Kidney (tissue), 13 donors: ENCODE measurements at regions not wholly inside any gene's neighbourhood (a gene's known extent, or its start where the extent isn't known, plus 50 kb on each side); places are given as distances from the start of the nearest gene placed in this dataset.

Experiments
- DNase-seq, 5 donors: peaks; one replicate each; pipeline ENCODE4 v3.0.0-alpha.2; 2013 to 2020
- FAIRE-seq: peaks from 2 replicates; lab custom pipeline; 2012; peaks lifted over from hg19 to GRCh38; lab: Jason Lieb, UNC
- H3K27ac ChIP-seq, 2 donors: one replicate each; pipeline ENCODE4 v1.7.0; 2013; ENCODE audit warnings: low read depth in 2 of 2, low read length in 2 of 2, inconsistent platforms in 1 of 2
- H3K27me3 ChIP-seq: one replicate; pipeline ENCODE4 v1.7.1; 2013; ENCODE audit warnings: low read length, inconsistent platforms; ENCODE audit not compliant: control insufficient read depth, insufficient read depth
- H3K36me3 ChIP-seq, 3 donors: one replicate each; pipeline versions ENCODE4 v1.7.0 to v1.7.1; 2013; ENCODE audit warnings: low read length in 3 of 3, control low read depth in 1 of 3, inconsistent platforms in 1 of 3; ENCODE audit not compliant: insufficient read depth in 3 of 3, control insufficient read depth in 2 of 3
- H3K4me1 ChIP-seq, 3 donors: one replicate each; pipeline versions ENCODE4 v1.7.0 to v1.7.1; 2013; ENCODE audit warnings: low read length in 3 of 3, inconsistent platforms in 1 of 3, low read depth in 1 of 3; ENCODE audit not compliant: control insufficient read depth in 2 of 3, insufficient read depth in 2 of 3
- H3K4me3 ChIP-seq, 3 donors: one replicate each; pipeline versions ENCODE4 v1.7.0 to v1.8.1; 2013; ENCODE audit warnings: low read length in 3 of 3, control low read depth in 1 of 3, inconsistent platforms in 1 of 3
- H3K9ac ChIP-seq, 3 donors: one replicate each; pipeline versions ENCODE4 v1.7.0 to v1.7.1; 2013; ENCODE audit warnings: low read length in 3 of 3, control low read depth in 1 of 3, inconsistent platforms in 1 of 3
- H3K9me3 ChIP-seq, 3 donors: one replicate each; pipeline versions ENCODE4 v1.7.0 to v1.7.1; 2013; ENCODE audit warnings: low read length in 3 of 3, control low read depth in 1 of 3, inconsistent platforms in 1 of 3; ENCODE audit not compliant: control insufficient read depth in 2 of 3, insufficient read depth in 1 of 3
- CTCF ChIP-seq: IDR thresholded peaks from 3 replicates; pipeline ENCODE4 v1.5.1; 2012; ENCODE audit warnings: mild to moderate bottlenecking, moderate library complexity, borderline replicate concordance; ENCODE audit not compliant: insufficient read depth; ENCODE audit errors: extremely low read depth
- intact Hi-C: fragments of 100-400 bp; cut with DNase I; formaldehyde crosslinking; loops from one replicate; pipeline ENCODE4 v1.11.1; 2022
- donor health status: control.
- donor health status: control.
- donor health status: control.
- donor health status: control.
- donor health status: control.
- donor health status: DM: yes; HTN: yes; CAD: no.
- donor health status: Normal renal cell carcinoma (clear cell type).

DNA sequence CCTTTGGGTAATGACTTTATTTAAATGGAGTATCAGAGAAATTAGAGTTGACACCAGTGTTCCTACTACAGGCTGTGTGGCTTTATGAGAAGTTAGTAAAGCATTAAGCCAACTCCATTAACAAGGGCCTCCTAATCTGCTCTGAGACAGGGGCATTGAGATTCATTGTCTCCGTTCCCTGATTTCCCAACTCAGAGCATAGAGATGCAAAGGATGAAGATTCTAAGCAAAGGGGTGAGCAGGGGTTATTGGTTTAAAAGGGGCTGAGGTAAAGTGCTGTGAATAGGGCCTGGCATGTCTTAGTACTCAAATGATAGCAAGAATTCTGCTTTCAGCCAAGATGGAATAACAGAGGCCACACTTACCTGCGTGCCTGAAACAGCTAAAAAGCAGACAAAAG lies 428.4 kb downstream of the PTPRU start:
- DNase-seq (no peak), FAIRE-seq (no peak)
- H3K9ac ChIP-seq = no peak overlapping the region
- intact Hi-C loops = no loop called here
- no peaks in the 10 kb centered on the region for H3K27me3 ChIP-seq
- H3K4me3 ChIP-seq = no peak overlapping the region
- no peaks in the 10 kb centered on the region for H3K4me1 ChIP-seq
- H3K36me3 ChIP-seq = no peaks in the 10 kb centered on the region
- no peak overlapping the region for H3K27ac ChIP-seq
- no peak for TF ChIP-seq CTCF
- H3K9me3 ChIP-seq = no peaks in the 10 kb centered on the region

- no peak for FAIRE-seq
- Histone ChIP-seq H3K9ac (no peak overlapping the region), H3K36me3 (no peaks in the 10 kb centered on the region), H3K27me3 (no peaks in the 10 kb centered on the region), H3K4me3 (no peak overlapping the region), H3K9me3 (peaks cover 0 to 6% (median 5%) of the 10 kb centered on the region in 3 donors), H3K4me1 (no peaks in the 10 kb centered on the region), H3K27ac (no peak overlapping the region)
- intact Hi-C loops = no loop called here
- no peak for TF ChIP-seq CTCF
- DNase-seq = no peak
Measured at GRCh38 chr1:29658688-29659087, 422.4 kb downstream of the PTPRU start.

- H3K27me3 ChIP-seq = no peaks in the 10 kb centered on the region
- no peak overlapping the region for H3K9ac ChIP-seq
- H3K36me3 ChIP-seq = no peaks in the 10 kb centered on the region
- no peak for FAIRE-seq
- H3K9me3 ChIP-seq = peaks cover 0 to 6% (median 5%) of the 10 kb centered on the region in 3 donors
- H3K4me1 ChIP-seq = no peaks in the 10 kb centered on the region
- intact Hi-C loops = no loop called here
- no peak for TF ChIP-seq CTCF
- DNase-seq = peak in 2 of 5 donors; percentile 2 to 4
- H3K27ac ChIP-seq = no peak overlapping the region
- H3K4me3 ChIP-seq = no peak overlapping the region
Measured at GRCh38 chr1:29657816-29658215, 421.5 kb downstream of the PTPRU start.
